ENCODE measurements at regions not wholly inside any gene's neighbourhood (a gene's known extent, or its start where the extent isn't known, plus 50 kb on each side); places are given as distances from the start of the nearest gene placed in this dataset.

DNA sequence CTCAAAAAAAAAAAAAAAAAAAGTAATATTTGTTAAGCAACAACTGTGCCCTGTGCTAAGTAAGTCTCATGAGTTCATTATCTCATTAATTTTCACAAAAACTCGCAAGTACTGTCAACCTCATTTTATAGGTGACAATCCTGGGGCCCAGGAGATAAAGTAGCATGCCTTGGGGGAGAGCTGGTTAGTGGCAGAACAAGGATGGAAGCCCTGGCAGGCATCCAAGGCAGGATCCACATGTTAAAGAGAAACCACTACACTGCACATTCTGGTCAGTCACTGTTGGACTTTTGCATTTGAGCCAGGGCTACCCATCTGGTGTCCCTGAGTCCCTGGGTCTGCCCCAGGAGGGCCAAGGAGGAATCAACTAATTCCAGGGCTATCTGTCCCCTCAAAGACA, 54.6 kb downstream of the ZFP36L2 start:
- no peak for DNase-seq

DNA sequence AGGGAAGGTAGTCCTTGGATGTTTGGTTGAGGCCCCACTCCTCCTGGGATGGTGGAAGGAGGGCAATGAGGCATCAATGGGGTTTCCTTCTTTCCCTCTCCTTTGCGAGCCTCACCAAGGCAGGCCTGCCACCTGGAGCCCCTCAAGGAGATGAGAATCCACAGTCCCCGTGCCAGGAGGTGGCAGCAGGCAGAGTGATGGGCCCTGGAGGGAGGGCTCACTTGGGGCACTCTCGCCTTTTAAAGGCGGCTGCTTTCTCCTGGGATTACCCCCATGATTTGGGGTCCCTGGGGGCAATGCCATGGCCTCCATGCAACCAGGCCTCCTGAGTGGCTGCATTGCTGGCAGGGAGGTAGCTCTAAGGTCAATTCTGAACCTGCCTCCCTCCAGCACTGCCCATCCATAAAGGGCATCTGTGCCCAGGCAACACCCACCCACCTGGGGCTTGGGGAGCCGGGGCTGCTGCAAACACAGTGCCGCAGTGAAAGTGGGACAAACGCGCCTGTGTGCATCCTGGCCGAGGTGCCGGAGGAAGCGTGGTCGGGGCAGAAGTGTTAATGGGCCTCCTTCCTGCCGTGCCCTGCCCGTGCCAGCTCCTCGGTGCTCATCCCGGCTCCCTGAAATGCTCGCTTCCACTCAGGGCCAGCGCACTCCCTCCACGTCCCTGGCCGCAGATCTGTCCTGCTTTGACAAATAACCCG, 55.9 kb downstream of the ZFP36L2 start:
- DNase-seq: no peak

DNA sequence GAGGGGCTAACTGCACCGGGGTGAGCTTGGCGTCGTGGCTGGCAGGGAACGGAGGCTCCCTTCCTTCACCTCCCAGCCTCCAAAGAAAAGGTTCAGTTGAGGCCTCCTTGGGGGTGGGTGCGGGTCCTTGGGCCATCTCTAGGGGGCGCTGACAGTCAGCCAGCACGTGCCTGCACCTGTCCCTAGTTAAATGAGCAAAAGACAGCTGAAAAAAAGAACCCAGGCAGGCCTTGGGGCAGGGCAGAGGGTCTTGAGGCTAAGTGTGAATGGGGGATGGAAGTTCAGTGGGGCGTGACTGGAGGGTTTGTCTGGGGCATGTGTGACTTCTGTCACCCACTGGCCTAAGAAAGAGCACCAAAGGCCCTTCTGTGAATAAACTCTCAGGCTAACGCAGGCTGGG, 56.4 kb downstream of the ZFP36L2 start:
- DNase-seq: peak; percentile 25

DNA sequence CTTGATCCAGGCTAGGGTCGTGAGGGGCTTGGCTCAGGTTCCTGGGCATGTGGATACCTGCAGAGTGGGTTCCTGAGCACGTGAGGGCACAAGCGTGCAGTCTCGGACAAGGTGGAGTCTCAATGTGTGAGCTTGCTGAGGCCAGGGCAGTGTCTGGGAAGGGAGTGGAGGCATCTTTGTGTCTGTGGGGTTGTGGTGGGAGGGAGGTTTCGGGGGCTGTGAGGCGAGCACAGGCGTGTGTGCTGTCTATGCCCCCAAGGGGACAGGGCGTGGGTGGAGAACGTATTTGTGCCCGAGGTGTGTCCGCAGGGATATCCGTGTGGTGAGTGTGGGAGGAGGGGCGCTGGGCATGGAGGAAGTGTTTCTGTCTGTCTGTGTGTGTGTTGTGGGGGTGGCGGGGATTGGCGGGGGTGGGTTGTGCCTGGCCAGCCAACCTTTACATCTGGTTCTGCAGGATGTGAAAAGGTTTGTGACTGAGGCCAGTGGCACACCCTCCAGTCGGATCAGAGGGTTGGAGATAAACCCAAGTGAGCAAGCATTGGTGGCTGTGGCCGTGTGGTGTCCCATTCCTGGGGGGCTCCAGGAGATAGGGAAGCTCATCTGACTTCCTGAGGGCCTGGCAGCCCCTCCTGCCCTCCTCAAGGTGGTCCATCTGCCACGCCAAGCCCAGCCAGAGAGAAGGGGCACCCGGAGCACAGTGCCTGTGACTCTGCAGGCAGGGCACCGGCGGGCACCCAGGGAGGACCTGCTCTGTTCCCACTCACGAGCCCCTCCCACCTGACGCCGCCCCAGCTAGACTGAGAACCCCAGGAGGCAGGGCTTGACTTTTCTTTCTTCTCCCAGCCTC, 57.1 kb downstream of the ZFP36L2 start:
- peak; percentile 11 for DNase-seq

DNA sequence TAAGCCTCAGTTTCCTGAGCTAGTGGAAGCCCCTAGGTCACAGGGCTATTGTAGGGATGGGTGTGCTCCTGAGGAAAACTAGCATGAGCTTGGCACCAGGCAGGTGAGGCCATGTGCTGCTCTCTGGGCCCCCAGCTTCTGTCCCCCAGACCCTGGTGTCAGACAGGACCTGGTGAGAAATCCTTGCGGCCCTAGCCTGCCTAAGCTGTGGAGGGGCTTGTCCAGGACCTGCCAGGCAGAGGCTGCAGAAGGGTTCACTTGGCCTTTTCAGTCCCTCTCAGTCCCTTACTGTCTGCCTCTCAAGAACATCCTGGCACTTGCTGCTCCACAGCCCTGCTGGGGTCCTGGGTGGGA, 58.4 kb downstream of the ZFP36L2 start:
- no peak for DNase-seq

DNA sequence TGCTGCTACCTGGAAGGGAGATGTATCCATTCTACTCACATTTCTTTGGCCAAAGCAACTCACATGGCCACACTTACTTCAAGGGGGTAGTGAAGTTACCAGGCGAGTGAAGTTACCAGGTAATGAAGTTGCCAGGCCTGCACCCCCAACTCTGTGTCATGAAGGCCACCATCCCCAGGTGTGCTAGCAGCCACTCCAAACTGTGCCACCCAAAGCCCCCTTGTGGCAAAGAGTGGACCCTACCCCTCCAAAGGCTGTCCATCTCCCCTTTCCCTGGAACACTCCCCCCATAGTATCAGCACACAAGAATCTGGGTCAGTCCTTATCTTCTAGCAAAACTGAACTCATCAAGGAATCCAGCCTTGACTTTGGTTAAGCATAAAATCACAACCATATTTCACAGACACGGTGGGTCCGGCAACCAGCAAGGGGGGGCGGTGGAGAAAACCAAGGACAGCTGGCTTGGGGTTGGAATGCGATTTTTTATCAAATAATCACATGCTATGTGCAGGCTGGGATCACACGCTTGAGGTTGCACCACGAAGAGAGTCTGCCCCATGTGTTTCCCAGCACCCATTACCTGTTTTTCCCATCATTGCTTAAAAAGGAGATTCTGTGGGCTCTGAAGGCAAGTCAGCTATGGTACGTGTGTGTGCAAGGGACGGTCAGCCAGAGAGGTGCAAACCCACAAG, 60.9 kb downstream of the ZFP36L2 start:
- DNase-seq: no peak

DNA sequence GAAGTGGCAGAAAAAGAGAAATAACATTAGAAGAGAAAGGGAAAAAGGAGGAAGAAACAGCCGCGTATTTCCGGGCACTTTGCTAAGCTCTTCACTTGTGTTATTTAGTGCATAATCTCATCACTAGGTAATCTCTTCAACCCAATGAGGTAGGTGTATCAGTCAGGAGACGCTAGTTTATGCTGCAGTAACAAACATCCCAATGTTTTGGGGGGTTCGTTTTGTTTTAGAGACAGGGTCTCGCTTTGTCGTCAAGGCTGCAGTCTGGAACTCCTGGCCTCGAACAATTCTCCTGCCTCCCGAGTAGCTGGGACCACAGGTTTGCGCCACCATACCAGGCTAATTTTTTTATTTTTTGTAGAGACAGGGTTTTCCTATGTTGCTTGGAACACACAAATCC, 61.7 kb downstream of the ZFP36L2 start:
- no peak for DNase-seq

DNA sequence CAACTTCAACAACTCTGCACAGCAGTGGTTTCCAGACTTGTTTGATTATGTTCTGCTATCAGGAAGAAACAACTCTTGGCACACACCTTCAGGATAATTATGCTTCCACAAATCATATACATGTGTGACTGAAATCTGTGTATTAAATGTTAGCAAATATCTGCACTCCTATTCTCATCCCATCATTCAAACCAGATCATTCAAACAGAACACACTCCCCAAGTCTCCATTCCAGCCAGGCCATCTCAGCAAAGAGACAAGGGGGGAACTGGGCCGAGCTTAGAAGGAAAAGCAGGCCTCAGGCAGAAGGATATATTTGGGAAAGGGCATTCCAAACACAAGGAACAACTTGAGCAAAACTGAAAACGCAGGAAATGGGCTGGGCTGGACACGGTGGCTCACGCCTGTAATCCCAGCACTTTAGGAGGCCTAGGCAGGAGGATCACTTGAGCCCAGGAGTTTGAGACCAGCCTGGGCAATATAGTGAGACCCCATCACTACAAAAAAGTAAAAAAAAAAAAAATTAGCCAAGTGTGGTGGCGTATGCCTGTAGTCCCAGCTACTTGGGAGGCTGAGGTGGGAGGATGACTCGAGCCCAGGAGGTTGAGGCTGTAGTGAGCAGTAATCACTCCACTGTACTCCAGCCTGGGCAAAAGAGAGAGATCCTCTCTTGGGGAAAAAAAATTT, 62.7 kb downstream of the ZFP36L2 start:
- no peak for DNase-seq

DNA sequence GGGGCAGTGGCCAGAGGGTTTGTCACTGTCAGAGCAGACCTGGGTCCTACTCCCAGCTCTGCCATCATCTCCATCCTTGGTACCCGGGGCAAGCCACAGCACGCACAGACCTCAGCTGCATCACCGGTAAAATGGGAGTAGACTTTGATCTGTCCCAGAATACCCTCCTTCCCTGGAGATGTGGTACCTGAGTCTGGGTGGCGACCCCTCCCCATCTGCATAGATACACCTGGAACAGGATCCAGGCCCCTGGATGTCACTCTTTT, 64.0 kb downstream of the ZFP36L2 start:
- no peak for DNase-seq

DNA sequence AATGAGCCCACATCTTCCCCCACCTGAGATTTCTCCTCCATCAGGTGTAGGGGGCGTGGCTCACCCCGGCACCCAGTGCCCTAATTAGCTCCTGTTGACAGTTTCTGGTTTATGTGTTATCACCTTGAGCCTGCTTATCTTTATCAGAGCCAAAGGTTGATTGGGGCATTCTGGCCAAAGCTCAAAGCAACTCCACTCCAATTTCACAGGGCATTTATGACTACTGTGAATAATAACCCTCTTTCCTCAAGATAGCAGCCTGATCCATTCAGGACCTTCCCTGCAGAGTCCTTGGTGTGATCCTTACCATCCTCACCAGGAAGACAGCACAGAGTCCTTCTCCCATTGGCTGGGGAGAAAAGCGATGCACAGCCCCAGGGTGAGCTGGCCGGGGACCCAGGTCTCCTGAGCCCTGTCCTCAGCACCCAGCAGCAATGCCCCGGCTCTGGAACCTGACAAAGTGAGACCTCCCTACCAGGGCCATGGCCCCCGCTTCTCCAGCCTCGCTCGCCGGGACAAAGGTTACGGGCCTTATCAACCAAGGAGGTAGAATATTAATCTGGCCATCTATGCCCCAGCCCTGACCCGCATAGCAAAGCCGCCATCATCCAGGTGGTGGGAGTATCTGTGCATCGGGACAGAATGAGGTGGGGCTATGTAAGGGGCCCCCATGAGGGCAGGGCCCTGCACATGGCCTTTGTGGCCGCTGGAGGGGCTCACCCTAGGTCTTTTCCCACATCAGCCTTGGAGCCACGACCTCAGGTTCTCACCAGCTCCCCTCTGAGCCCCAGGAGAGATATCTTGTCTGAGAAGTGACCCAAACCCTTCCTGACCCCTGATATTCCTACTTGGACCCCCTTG, 64.5 kb downstream of the ZFP36L2 start:
- DNase-seq: no peak

DNA sequence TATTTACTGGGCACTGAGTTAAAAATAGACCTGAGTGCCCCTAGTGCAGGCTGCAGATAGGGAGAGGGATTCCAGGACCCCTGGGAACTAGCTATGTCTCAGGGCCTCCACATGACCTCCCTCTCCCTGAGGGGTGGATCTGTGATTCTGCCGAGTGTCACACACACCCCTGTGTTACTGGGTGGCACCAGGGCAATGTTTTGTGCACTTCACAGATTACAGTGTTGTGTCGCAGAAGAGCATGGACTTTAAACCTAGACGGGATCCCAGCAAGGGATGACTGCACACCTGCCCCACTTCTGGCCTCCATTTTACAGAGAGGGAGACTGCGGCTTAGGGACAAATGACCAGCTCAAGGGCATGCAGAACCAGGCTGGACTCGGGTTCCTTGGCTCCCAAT, 65.6 kb downstream of the ZFP36L2 start:
- no peak for DNase-seq

DNA sequence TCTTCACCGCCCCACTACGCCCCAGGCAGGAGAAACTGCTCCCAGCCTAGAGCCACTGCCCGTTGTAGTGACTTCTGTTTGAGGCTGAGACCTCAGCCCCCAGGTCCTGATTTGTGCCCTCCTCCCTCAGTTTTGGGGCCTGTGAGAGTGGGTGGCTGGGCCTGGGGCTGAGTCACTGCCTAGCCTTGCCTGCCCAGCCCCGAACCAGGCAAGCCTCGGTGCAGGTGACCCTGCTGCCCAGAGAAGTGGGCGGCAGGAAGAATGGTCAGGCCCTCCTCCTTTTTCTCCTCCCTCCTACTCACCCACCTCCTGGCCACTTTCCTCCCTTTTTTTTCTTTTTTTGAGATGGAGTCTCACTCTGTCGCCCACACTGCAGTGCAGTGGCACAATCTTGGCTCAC, 66.6 kb downstream of the ZFP36L2 start:
- no peak for DNase-seq

DNA sequence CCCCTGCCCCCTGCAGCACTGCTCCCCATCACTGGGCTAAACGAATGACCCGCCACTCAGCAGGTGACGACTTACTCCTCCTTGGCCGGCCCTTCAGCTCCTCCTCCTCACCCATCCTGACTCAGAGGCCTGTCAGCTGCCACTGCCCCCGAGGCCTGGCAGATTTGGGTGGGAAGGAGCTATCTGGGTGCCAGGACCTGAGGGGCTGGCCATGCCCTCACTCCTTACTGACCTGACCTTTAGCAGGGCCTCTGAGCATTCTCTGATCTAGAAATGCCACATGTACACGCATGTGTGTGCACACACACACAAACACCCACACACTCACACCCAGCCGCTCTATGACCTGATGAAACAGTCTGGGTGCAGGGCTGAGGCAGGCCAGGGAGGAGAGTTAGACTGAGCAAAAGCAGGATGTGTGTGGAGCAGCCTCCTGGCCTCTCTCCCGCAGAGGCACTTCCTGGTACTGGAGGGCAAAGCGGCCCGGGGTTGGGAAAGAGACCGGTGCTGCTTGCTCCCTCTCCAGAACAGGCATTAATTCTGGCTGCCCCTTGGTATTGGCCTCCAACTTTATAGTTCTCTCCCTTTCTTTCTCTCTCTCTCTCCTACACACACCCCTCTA, 68.0 kb downstream of the ZFP36L2 start:
- DNase-seq: no peak

DNA sequence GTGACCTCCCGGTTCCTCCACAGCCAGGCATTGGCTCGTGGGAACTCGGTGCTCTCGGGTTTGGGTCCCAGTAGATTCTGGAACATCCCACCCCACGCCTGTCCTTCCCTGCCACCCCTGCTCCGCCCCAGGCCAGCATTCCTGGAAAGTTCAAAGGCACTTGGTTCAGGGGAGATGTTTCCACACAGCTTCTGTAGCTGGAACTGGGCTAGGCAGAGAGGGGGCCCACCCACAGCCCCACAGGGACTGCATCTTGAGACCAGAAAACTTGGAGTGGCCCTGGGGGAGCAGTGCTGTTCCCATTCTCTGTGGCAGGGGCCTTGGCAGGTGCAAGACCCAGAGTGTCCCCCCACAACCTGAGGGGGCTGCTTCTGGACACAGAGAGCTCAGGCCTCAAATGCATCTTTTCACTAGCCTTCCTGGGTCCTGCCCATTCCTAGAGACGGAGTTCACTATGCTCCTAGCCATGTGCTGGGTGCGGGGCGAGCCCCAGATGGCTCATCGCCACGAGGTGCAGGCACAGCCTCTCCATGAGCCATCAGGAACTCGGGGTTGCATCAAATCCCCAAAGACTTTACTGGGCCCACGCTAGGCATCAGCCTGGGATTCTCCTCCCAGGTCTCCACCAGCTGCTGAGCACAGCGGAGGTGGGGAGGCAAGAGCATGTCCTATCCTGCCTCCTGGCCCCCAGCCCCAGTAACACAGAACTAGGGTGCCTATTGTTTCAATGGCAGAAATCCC, 68.7 kb downstream of the ZFP36L2 start:
- no peak for DNase-seq

DNA sequence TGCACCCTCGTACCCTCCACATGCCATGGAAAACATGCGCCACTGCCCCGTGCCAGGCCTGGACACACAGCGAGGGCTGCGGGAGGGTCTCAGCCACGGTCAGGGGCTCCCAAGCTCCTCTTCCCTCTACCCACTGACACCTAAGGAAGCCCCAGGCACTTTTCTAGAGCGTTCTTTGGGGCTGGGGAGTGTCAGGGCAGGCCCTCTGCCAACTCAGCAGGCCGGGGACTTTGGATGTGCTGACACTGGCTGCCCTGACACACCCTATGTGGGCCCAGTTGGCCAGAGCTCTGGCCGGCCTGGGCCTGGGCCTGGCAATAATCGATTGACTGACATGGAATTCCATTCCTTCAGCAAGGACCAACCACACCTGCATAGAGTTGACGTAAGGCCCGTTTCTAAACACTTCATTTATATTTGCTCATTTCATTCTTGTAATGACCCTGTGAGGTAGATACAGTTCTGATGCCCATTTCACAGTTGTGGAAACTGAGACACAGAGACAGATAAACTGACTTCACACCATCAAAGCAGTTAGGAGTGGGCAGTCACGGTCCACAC, 70.5 kb downstream of the ZFP36L2 start:
- no peak for DNase-seq

DNA sequence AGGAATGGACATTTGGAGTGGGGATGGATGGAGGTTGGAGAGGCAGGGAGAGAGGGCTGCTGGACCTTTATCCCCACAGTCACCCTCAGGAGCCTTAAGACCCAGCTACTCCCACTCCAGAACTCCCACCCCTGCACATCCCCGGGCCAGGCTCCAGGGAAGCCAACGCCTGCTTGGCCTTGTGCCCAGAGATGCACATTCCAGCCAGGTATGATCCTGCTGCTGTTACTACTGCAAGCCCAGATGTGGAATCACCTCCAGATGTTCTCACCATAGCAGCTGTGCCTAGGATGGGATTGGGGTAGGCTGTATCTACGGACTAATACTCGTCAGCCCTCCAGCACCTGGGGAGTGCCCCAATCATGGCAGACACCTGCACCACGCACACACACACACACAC, 71.7 kb downstream of the ZFP36L2 start:
- DNase-seq: no peak

DNA sequence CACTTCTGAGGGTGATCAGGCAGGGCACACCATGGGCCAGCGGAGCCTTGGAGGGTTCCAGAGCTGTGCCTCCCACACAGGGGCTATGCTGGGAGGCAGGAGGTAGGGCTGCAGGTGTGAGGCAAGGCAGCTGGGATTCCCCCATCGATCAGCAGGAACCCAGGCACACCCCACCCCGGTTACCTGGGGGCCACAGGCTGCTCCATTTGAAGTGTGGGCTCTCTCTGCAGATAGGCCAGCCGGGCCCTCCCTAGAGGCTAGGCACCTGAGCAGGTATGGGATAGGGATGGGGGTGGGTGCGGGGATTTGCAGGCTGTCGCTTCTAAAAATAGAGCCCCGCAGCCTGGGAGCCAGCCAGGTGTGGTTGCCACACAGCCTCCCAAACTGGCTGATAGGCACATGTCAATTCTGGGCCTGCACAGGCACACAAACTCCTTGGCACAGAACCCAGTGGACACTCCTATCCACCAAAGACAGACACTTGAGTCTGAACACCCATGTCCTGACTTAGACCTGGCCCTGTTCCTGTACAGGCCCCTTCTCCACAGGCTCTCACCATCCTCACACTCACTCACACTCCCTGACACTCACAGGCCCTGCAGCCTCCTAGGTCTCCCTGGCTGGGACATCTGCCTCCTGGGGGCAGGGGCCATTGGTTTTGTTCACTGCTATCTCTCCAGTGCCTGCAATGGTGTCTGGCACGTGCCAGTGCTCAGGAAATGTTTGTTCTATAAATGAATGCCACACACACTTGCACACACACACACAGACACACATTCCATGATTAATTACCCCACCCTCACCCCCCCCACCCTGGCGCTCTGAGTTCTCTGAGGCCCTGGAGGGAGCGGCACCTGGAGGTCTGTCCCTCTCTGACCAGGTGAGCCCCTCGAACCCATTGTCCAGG, 73.4 kb downstream of the ZFP36L2 start:
- DNase-seq: no peak

DNA sequence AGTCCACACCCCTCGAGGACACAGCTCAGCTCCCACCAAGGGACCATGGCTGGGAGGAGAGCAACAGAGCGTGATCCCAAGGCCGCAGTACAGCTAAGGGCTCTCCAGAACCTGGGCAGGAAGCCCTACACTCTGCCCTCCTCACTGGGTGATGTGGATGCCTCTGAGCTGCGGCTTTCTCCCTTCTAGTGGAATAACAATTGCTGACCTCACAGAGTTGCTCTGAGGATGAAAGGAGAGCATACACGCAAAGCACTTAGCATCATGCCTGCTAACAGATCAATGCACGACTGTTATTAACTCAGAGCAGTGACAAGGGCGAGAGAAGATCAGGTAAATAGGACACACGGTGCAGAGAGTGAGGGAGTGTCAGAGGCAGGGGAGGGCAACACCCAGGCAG, 74.2 kb downstream of the ZFP36L2 start:
- DNase-seq: no peak

DNA sequence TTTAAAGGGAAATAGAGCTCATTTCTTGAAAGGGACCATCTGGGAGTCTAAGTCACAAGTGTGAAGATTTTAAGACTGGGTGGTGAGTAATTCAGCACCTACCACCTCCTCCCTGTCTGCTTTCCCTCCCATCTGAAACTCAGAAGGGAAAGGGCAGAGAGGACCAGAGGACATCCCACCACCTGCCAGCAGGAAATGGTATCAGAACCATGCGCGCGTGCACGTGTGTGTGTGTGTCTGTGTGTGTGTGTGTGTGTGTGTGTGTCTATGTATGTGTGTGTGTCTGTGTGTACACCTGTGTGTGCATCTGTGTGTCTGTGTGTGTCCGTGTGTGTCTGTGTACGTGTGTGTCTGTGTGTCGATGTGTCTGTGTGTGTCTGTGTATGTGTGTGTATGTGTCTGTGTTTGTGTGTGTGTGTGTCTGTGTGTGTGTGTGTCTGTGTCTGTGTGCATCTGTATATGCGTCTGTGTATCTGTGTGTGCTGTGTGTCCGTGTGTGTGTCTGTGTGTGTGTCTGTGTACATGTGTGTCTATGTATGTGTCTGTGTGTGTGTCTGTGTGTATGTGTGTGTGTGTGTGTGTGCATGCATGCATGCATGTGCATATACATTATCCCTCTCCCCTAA, 76.8 kb downstream of the ZFP36L2 start:
- no peak for DNase-seq

All from effector CD8-positive, alpha-beta T cell (primary cell).